HL-60/S4 treated with phorbol 12-myristate 13-acetate at 8.2 ng/mL for 4 days and 3 days (cell line): ENCODE measurements at regions not wholly inside any gene's neighbourhood (a gene's known extent, or its start where the extent isn't known, plus 50 kb on each side); places are given as distances from the start of the nearest gene placed in this dataset.

Experiments used
- in situ Hi-C: fragments of 300-500 bp; cut with MboI; formaldehyde crosslinking; loops from 2 replicates; pipeline ENCODE4 v1.15.0; 2022; ENCODE audit warnings: low sequenced_read_pairs

- in situ Hi-C loops: no loop called here
Measured at GRCh38 chr7:113825832-113826231, 93.0 kb downstream of the PPP1R3A start.

- in situ Hi-C loops: no loop called here
Measured at GRCh38 chr7:113824117-113824823, 94.5 kb downstream of the PPP1R3A start.

- in situ Hi-C loops: no loop called here
Measured at GRCh38 chr7:113819474-113819873, 99.3 kb downstream of the PPP1R3A start.

- in situ Hi-C loops: no loop called here
Measured at GRCh38 chr7:113816639-113817038, 102.2 kb downstream of the PPP1R3A start.

GRCh38 chr7:113813471-113813870 is 105.3 kb downstream of the PPP1R3A start:
- in situ Hi-C loops: no loop called here

- in situ Hi-C loops: no loop called here
Measured at GRCh38 chr7:113812591-113813255, 106.1 kb downstream of the PPP1R3A start.

- in situ Hi-C loops: no loop called here
Measured at GRCh38 chr7:113810080-113810744, 108.6 kb downstream of the PPP1R3A start.

GRCh38 chr7:113809581-113809980 is 109.2 kb downstream of the PPP1R3A start:
- in situ Hi-C loops: no loop called here

GRCh38 chr7:113806633-113807327 is 112.0 kb downstream of the PPP1R3A start:
- in situ Hi-C loops: no loop called here

- in situ Hi-C loops: no loop called here
Measured at GRCh38 chr7:113805976-113806375, 112.8 kb downstream of the PPP1R3A start.

- in situ Hi-C loops: no loop called here
Measured at GRCh38 chr7:113804475-113805095, 114.2 kb downstream of the PPP1R3A start.

GRCh38 chr7:113801751-113802150 is 117.1 kb downstream of the PPP1R3A start:
- in situ Hi-C loops: no loop called here

GRCh38 chr7:113800826-113801225 is 118.0 kb downstream of the PPP1R3A start:
- in situ Hi-C loops: no loop called here

- in situ Hi-C loops: no loop called here
Measured at GRCh38 chr7:113799896-113800295, 118.9 kb downstream of the PPP1R3A start.

- in situ Hi-C loops: no loop called here
Measured at GRCh38 chr7:113797420-113798010, 121.3 kb downstream of the PPP1R3A start.

GRCh38 chr7:113796557-113796956 is 122.3 kb downstream of the PPP1R3A start:
- in situ Hi-C loops: no loop called here

GRCh38 chr7:113794573-113794972 is 124.2 kb downstream of the PPP1R3A start:
- in situ Hi-C loops: no loop called here

GRCh38 chr7:113793171-113793570 is 125.6 kb downstream of the PPP1R3A start:
- in situ Hi-C loops: no loop called here

GRCh38 chr7:113790025-113790424 is 128.8 kb downstream of the PPP1R3A start:
- in situ Hi-C loops: no loop called here

GRCh38 chr7:113787106-113787505 is 131.7 kb downstream of the PPP1R3A start:
- in situ Hi-C loops: no loop called here

- in situ Hi-C loops: no loop called here
Measured at GRCh38 chr7:113784956-113785355, 133.9 kb downstream of the PPP1R3A start.
